KMS-11 (cell line): ENCODE measurements at regions not wholly inside any gene's neighbourhood (a gene's known extent, or its start where the extent isn't known, plus 50 kb on each side); places are given as distances from the start of the nearest gene placed in this dataset.

Experiments
- H2AFZ ChIP-seq: fragments of 200-600 bp; sonication (generic); 2 replicates; pipeline ENCODE4 v1.6.1; 2016; ENCODE audit warnings: antibody characterized with exemption, mixed run types, low read depth
- H3K27ac ChIP-seq: fragments of 200-600 bp; sonication (generic); 2 replicates; pipeline ENCODE4 v1.6.1; 2016; ENCODE audit warnings: mild to moderate bottlenecking, mixed run types
- H3K27me3 ChIP-seq: fragments of 200-600 bp; sonication (generic); 2 replicates; pipeline ENCODE4 v1.6.1; 2017; ENCODE audit warnings: mild to moderate bottlenecking, low read depth, mixed run types, moderate library complexity; ENCODE audit not compliant: insufficient read depth
- H3K36me3 ChIP-seq: fragments of 200-600 bp; sonication (generic); 2 replicates; pipeline ENCODE4 v1.6.1; 2017; ENCODE audit warnings: mild to moderate bottlenecking, mixed run types; ENCODE audit not compliant: insufficient read depth
- H3K4me1 ChIP-seq: fragments of 200-600 bp; sonication (generic); 2 replicates; pipeline ENCODE4 v1.6.1; 2016; ENCODE audit warnings: mild to moderate bottlenecking, low read depth, mixed run types; ENCODE audit not compliant: poor library complexity, severe bottlenecking
- H3K4me2 ChIP-seq: fragments of 200-600 bp; sonication (generic); 2 replicates; pipeline ENCODE4 v1.7.0; 2016; ENCODE audit warnings: mild to moderate bottlenecking, mixed run types
- H3K4me3 ChIP-seq: fragments of 200-600 bp; sonication (generic); IDR thresholded peaks from 2 replicates; pipeline ENCODE4 v1.6.1; 2017; ENCODE audit warnings: low read depth, low read length, mixed read lengths; ENCODE audit not compliant: insufficient read depth
- H3K79me2 ChIP-seq: fragments of 200-600 bp; sonication (generic); 2 replicates; pipeline ENCODE4 v1.6.1; 2016; ENCODE audit warnings: low read depth, mixed run types; ENCODE audit not compliant: insufficient read depth
- H3K9ac ChIP-seq: fragments of 200-600 bp; sonication (generic); 2 replicates; pipeline ENCODE4 v1.6.1; 2016; ENCODE audit warnings: mild to moderate bottlenecking, mixed run types
- H4K20me1 ChIP-seq: fragments of 200-600 bp; sonication (generic); 2 replicates; pipeline ENCODE4 v1.6.1; 2016; ENCODE audit warnings: mild to moderate bottlenecking, mixed run types; ENCODE audit not compliant: insufficient read depth
- TF ChIP-seq, protein P1 (sequence below): fragments of 200-600 bp; sonication (generic); conservative IDR thresholded peaks from 2 replicates; pipeline ENCODE4 v1.6.1; 2017; ENCODE audit warnings: low read depth, mild to moderate bottlenecking, antibody characterized with exemption, low read length, moderate library complexity, mixed read lengths

DNA sequence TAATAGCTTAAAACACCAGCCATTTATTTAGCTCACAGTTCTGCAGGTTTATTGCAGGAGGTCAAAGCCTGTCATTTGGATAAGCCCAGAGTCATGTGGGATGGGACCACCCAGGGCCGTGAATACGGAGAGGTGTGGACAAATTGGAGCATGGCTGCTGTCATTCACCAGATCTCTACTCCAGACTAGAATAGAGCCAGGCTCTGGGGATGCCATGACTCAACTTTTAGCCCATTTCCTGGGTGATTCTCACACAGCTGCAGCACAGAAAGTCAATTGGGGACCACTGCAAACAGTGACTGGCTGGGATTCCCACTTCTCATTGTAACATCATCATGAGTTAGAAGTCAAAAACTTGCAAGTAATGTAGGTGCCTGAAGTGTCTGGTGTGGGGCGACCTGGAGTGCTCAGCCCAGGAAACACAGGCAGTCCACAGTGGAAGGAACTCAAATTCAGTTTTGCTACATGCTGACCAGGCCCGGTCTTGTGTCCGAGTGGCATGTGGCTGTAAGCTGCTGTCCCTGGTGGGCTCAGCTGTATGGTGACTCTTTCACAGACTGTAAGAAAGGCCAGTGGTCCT, 174.3 kb downstream of the SCP2D1 start:
- Histone ChIP-seq H2AFZ (no peak overlapping the region), H3K4me1 (no peaks in the 10 kb centered on the region), H3K4me3 (no peak overlapping the region), H3K36me3 (no peaks in the 10 kb centered on the region), H4K20me1 (no peaks in the 10 kb centered on the region), H3K4me2 (no peak overlapping the region), H3K79me2 (no peaks in the 10 kb centered on the region), H3K27ac (no peak overlapping the region), H3K27me3 (no peaks in the 10 kb centered on the region), H3K9ac (no peak overlapping the region)
- TF ChIP-seq, protein P1, sequence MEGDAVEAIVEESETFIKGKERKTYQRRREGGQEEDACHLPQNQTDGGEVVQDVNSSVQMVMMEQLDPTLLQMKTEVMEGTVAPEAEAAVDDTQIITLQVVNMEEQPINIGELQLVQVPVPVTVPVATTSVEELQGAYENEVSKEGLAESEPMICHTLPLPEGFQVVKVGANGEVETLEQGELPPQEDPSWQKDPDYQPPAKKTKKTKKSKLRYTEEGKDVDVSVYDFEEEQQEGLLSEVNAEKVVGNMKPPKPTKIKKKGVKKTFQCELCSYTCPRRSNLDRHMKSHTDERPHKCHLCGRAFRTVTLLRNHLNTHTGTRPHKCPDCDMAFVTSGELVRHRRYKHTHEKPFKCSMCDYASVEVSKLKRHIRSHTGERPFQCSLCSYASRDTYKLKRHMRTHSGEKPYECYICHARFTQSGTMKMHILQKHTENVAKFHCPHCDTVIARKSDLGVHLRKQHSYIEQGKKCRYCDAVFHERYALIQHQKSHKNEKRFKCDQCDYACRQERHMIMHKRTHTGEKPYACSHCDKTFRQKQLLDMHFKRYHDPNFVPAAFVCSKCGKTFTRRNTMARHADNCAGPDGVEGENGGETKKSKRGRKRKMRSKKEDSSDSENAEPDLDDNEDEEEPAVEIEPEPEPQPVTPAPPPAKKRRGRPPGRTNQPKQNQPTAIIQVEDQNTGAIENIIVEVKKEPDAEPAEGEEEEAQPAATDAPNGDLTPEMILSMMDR: no peak

DNA sequence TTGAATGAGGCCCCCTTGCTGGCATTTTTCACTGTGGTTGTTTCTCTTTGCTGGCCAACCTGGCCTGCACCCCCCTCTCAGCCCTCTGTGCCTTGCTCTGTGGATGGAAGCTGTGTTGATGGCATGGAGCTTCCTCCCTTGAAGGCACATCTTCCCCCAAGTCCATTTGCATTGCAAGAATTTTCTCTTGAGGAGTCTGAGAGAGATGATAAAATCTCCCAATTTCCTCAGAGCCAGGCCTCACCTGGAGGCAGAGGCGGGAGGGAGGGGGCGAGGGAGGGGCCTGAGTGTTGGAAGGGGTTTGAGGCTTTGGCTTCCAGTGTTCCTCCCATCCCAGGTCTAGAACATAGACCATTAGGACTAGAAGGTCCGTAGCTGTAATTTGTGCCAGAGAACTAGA, 175.1 kb downstream of the SCP2D1 start:
- no peaks in the 10 kb centered on the region for H3K27me3 ChIP-seq

DNA sequence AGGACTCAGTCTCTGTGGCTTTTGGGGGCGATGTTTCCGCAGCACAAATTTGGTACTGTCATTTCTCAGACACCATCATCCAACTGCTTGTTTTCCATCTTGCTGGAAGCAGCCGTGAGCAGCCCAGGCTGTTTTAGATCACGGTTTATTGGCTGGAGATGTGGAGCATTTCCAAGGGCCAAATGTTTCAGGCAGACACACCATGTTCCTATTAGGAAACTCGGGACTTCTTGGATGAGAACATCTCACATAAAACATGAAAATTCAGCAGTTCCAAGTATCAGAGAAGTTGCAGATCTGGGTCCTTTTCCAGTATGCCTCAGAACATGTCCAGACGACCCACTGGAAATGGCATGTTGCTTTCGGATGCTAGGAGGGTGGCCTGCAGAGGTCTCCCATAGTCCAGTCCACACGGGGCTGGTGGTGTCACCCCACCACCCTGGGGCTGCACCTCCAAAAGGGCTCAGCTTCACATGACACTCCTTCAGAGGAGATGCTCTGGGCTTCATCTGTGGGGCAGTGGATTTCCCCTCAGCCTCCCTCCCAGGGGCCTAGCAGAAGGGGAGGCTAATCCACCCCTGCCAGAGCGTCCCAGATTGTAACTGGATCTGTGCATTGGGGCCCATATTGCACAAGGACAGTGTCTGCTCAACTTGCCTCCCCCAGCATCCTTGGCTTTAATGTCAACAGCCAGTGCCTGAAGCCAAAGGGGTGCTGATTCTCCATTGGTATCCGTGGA, 176.3 kb downstream of the SCP2D1 start:
- H3K27ac ChIP-seq: no peak overlapping the region
- no peak overlapping the region for H2AFZ ChIP-seq
- H3K9ac ChIP-seq: no peak overlapping the region
- no peaks in the 10 kb centered on the region for H3K36me3 ChIP-seq
- H3K79me2 ChIP-seq: no peaks in the 10 kb centered on the region
- no peak overlapping the region for H3K4me2 ChIP-seq
- no peak overlapping the region for H3K4me3 ChIP-seq
- no peaks in the 10 kb centered on the region for H3K27me3 ChIP-seq
- H3K4me1 ChIP-seq: no peaks in the 10 kb centered on the region
- H4K20me1 ChIP-seq: no peaks in the 10 kb centered on the region
- TF ChIP-seq, protein P1: no peak

More for the DNA sequence above, 175.1 kb downstream of the SCP2D1 start:
- Histone ChIP-seq H4K20me1 (no peaks in the 10 kb centered on the region), H3K36me3 (no peaks in the 10 kb centered on the region), H3K79me2 (no peaks in the 10 kb centered on the region), H3K4me3 (no peak overlapping the region), H3K27ac (no peak overlapping the region), H2AFZ (no peak overlapping the region), H3K4me2 (no peak overlapping the region), H3K4me1 (no peaks in the 10 kb centered on the region), H3K9ac (no peak overlapping the region)
- TF ChIP-seq, protein P1: no peak

DNA sequence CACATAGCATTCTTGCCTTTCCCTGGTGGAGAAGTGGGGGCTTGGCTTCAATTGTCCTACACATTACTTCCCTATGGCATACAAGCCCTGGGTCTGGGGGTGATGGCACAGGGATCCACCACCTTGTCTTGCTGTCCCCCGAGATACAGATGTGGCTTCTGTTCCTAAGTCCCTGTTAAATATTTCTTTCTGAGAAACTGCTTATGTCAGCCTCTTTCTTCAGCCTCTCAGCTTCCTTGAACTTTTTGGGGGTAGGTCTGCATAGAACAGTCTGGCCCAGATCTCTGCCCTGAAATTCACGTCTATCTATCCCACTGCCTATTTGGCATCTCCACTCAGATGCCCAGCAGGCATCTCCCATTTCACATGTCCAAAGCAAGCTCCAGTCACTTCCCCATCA, 177.4 kb downstream of the SCP2D1 start:
- no peaks in the 10 kb centered on the region for H3K36me3 ChIP-seq
- TF ChIP-seq, protein P1: no peak
- H3K9ac ChIP-seq: no peak overlapping the region
- no peak overlapping the region for H3K4me2 ChIP-seq
- H3K27me3 ChIP-seq: no peaks in the 10 kb centered on the region
- no peaks in the 10 kb centered on the region for H3K4me1 ChIP-seq
- no peaks in the 10 kb centered on the region for H3K79me2 ChIP-seq
- H3K27ac ChIP-seq: no peak overlapping the region
- H2AFZ ChIP-seq: no peak overlapping the region
- no peak overlapping the region for H3K4me3 ChIP-seq
- H4K20me1 ChIP-seq: no peaks in the 10 kb centered on the region
